ENCODE measurements at regions not wholly inside any gene's neighbourhood (a gene's known extent, or its start where the extent isn't known, plus 50 kb on each side); places are given as distances from the start of the nearest gene placed in this dataset.

GRCh38 chr15:38864122-38864521 is 299.5 kb upstream of the RASGRP1 start:
- no peak for DNase-seq

- DNase-seq: no peak
Observed at GRCh38 chr15:38864827-38865581, 300.4 kb upstream of the RASGRP1 start.

DNA sequence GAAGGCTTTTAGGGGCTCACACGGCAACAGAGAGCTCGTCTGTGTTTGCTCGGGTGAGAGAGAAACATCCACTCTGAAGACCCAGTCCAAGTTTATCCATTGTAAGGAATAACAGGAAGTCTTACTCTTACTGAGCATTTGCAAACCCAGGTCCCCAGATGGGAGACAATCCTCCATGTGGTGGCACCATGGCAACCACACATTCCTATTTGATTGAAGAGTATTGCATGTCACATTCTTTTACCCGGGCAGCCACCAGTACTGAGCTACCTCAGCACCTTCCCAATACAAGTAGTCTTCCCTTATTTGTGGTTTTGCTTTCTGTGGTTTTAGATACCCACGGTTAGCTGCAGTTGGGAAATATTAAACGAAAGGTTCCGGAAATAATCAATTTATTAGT is 302.9 kb upstream of the RASGRP1 start:
- DNase-seq: no peak

GRCh38 chr15:38868326-38869114 is 303.9 kb upstream of the RASGRP1 start:
- DNase-seq: no peak

DNA sequence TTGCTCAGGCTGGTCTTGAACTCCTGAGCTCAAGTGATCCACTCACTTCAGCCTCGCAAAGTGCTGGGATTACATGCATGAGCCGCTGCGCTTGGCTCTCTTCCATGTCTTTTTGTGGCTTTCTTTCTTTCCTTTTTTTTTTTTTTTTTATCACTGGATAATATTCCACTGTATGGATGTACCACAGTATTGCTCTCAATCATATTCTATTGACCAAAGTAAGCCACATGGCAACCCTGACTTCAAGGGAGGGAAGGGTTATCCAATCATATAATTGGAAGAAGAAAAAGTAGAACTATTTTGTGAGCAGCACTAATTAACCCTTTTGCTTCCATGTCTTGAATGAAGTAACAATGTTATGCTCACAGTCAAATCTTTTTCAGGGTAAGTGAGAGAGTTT is 307.0 kb upstream of the RASGRP1 start:
- DNase-seq: no peak

- DNase-seq: no peak
Observed at GRCh38 chr15:38872732-38873131, 308.1 kb upstream of the RASGRP1 start.

- DNase-seq: no peak
Observed at GRCh38 chr15:38873158-38873557, 308.5 kb upstream of the RASGRP1 start.

DNA sequence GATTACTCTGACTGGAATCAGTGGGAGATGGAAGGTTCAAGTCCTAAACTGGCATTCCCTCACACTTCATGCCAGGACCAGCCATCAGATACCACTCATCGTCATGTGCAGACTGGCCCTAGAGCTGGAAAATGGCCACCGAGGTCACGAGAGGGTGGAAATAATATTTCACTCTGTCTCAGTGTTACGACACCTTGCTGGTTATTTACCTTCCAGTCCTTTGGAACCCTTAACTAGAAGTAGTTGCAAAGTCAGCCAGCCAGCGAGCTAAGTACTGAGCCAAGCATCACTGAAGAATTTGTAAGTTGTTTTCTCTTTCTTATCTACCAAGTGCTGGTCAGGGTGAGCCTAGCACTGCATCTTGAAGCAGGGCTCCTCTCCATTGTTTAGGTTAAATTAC is 309.9 kb upstream of the RASGRP1 start:
- DNase-seq: no peak

- no peak for DNase-seq
Observed at GRCh38 chr15:38876211-38876610, 311.6 kb upstream of the RASGRP1 start.

DNA sequence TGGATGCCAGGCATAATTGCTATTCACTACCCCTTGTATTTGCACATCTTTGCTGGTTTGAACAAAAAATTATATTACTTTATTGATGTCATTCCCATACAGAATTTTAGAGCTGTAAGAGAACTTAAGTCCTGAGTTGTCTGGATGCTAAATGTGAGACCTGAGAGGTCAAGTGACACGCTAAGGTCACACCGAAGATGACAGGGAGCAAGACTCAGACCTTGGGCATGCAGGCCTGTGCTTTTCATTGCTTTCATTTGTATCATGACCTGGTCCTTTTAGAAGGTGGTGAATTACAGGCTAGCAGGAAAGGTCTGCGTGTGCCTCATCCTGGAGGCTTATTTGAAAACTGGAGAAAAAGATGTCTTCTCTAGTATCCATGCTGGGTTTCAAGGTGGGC is 312.0 kb upstream of the RASGRP1 start:
- DNase-seq: no peak

DNA sequence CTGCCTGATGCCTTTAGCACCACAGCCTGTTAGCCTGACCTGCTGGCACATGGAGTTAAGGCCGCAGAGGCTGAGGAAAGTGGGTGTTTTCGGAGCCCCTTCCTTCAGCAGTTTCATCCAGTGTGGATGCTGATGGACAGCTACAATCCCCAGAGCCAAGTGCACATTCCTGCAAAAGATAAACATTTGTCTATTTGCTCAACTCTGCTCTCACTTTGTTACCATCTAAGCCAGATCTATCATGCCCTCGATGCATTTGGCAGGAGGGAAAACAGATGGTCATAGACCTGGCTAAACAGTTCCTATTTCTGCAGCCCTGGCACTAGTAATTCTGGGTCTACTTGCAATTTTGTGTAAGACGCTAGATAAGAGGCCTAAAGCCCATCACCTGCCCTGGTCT is 312.9 kb upstream of the RASGRP1 start:
- no peak for DNase-seq

DNA sequence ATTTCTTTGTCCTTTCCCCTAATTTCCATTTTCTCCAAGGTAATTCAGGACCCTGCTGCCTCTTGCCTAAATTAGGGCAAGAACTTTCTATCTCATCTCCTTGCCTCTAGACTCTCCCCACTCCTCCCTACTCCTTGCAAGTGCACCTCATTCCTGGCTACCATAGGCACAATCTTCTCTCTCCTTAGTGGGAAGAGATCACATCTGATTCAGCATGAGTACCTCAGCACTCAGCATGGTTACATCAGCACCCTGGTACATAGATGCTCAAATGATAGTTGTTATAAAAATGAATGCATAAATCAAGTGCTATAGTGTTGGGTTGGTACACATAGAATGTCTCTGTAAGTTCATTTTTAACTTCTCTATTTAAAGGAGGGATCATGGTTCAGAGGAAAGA is 313.4 kb upstream of the RASGRP1 start:
- no peak for DNase-seq

GRCh38 chr15:38878926-38879325 is 314.3 kb upstream of the RASGRP1 start:
- no peak for DNase-seq

GRCh38 chr15:38879909-38880471 is 315.4 kb upstream of the RASGRP1 start:
- no peak for DNase-seq

DNA sequence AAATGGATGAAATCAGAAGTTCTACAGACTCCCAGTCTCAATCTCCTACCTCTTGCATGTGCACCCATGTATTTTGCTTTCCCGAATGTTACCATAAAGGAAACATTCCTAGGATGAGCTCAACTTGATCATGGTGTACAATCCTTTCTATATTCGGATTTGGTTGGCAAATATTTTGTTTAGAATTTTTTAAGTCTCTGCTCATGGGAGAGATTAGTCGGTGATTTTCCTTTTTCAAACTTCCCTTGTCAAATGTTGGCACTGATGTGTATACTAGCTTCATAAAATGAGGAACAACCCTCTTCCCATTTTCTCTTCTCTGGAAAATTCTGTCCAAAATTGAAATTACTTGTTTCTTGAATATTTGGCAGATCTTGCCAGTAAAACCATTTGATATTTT is 317.6 kb upstream of the RASGRP1 start:
- no peak for DNase-seq

DNA sequence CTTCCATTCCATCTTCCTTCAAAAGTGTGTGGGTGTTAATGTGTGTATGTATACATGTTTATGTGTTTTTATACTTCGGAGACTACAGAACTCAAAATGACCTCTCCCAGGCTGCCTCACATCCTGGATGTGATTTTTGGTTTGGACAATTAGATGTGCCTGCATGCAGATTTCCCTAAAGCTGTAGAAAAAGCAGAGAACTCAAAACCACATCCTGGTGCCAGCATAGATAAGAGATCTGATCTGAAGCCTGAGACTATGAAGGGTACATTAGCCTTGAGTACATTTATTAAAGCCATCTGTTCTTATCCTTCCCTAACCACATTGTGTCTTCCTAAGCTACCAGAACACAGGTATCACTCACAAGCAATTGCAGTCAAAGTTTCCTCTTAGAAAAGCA is 319.4 kb upstream of the RASGRP1 start:
- no peak for DNase-seq

DNA sequence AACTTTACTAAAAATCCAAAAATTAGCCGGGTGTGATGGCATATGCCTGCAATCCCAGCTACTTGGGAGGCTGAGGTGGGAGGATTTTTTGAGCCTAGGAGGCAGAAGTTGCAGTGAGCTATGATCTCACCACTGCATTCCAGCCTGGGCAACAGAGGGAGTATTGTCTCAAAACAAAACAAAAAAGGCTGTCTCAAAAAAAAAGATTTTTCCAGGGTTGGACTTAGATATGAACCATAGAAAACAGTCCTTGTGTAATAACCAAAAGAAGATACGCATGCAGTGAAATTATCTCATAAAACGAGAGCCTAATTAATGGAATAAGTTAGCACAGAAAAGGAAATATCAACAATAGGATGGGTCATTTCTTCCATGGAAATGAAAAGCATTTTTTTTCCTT is 320.4 kb upstream of the RASGRP1 start:
- DNase-seq: no peak

DNA sequence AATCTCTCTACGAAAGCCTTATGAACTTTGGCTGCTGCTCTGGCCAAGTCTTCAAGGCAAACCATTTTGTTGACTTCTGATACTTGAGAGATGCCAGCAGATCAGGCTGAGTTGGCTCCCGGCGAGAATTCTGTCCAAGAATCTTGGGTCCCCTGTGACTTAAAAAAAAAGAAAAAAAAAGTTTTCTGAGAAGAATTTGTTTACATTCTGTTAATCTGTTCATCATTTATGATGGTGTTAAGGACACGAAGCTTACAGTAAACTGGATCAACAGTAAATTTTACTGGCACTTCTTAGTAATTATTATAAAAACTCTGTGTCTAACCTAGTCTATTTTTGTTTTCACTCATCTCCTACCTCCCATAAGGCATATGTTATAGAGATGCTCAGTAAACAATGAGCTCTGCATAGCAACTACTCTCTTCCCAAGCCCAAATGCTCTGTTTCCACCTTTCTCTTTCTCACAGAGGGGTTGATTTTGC is 320.9 kb upstream of the RASGRP1 start:
- no peak for DNase-seq

GRCh38 chr15:38886315-38887163 is 321.9 kb upstream of the RASGRP1 start:
- DNase-seq: no peak

GRCh38 chr15:38888701-38889221 is 324.1 kb upstream of the RASGRP1 start:
- DNase-seq: no peak

DNA sequence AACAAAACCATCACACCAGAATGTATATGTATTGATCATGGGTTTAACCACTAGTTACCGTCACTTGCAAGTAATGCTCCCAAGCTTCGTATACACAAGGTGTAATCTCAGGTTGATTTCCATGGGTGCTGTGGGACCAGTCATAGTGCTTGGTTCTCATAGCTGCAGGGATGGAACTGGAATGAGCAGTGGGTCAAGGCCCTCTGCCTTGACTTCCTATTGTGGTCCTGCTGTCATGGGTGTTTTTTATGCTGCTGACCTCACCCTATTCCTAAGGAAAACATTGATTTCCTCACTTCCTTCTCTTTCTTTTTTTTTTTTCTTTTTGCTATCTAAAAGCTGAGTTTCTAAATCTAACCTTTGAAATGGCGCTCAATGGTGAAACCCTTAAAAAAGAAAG is 325.6 kb upstream of the RASGRP1 start:
- no peak for DNase-seq

DNA sequence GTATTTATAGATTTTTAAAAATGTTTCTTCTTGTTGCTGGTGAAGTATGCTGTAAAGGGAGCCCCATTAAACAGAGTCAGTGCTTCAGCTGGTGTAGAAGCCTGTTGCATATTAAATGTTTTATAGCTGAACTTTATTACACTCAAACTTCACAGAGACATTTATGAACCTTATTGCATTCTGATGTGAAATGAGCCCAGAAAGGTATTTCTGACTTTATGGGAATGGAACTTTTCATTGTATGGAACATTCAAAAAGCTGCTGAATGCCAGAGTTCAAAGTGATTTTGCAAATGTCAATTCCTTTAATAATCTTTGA is 329.3 kb upstream of the RASGRP1 start:
- no peak for DNase-seq

Data from SIG-M5 (cell line).